Calu3 (cell line): ENCODE measurements at regions not wholly inside any gene's neighbourhood (a gene's known extent, or its start where the extent isn't known, plus 50 kb on each side); places are given as distances from the start of the nearest gene placed in this dataset.

Experiments
- BruUV-seq: library from RNA; stranded (reverse); fragments of 400-500 nt; replicated peaks from 2 replicates; lab custom pipeline; 2021; lab: Mats Ljungman, UMichigan
- CTCF ChIA-PET: fragments of 300-600 bp; sonication (Branson Sonifier 250); formaldehyde crosslinking; loops from one replicate; lab custom pipeline; 2022; ENCODE audit warnings: antibody characterized with exemption; lab: Charles Lee
- DNase-seq: peaks from one replicate; pipeline ENCODE4 v3.0.0; 2022
- H3K27ac Mint-ChIP-seq: one replicate; pipeline ENCODE4 v1.8.0; 2022; ENCODE audit warnings: mixed read lengths; ENCODE audit not compliant: unreplicated experiment
- H3K27me3 Mint-ChIP-seq: one replicate; pipeline ENCODE4 v1.8.0; 2022; ENCODE audit warnings: mixed read lengths; ENCODE audit not compliant: unreplicated experiment
- H3K36me3 Mint-ChIP-seq: one replicate; pipeline ENCODE4 v1.8.0; 2022; ENCODE audit warnings: mild to moderate bottlenecking, moderate library complexity, mixed read lengths; ENCODE audit not compliant: insufficient read depth, unreplicated experiment
- H3K4me1 Mint-ChIP-seq: one replicate; pipeline ENCODE4 v1.8.0; 2022; ENCODE audit warnings: mild to moderate bottlenecking, low read depth, mixed read lengths; ENCODE audit not compliant: unreplicated experiment
- H3K4me3 Mint-ChIP-seq: one replicate; pipeline ENCODE4 v1.8.0; 2022; ENCODE audit warnings: mild to moderate bottlenecking, low read depth, moderate library complexity, mixed read lengths; ENCODE audit not compliant: unreplicated experiment
- H3K9me3 Mint-ChIP-seq: one replicate; pipeline ENCODE4 v1.8.0; 2022; ENCODE audit warnings: low read depth, mixed read lengths; ENCODE audit not compliant: unreplicated experiment
- intact Hi-C: fragments of 100-400 bp; cut with micrococcal nuclease; formaldehyde crosslinking; loops from one replicate; pipeline ENCODE4 v1.10.0; 2022; ENCODE audit not compliant: unreplicated experiment
- TF ChIP-seq, protein P1 (sequence below): fragments of 200-600 bp; IDR thresholded peaks from one replicate; pipeline ENCODE4 v1.8.0; 2022; ENCODE audit warnings: antibody characterized with exemption; ENCODE audit not compliant: unreplicated experiment

GRCh38 chr6:74208239-74208638 is 512.2 kb downstream of the CD109 start:
- TF ChIP-seq, protein P1, sequence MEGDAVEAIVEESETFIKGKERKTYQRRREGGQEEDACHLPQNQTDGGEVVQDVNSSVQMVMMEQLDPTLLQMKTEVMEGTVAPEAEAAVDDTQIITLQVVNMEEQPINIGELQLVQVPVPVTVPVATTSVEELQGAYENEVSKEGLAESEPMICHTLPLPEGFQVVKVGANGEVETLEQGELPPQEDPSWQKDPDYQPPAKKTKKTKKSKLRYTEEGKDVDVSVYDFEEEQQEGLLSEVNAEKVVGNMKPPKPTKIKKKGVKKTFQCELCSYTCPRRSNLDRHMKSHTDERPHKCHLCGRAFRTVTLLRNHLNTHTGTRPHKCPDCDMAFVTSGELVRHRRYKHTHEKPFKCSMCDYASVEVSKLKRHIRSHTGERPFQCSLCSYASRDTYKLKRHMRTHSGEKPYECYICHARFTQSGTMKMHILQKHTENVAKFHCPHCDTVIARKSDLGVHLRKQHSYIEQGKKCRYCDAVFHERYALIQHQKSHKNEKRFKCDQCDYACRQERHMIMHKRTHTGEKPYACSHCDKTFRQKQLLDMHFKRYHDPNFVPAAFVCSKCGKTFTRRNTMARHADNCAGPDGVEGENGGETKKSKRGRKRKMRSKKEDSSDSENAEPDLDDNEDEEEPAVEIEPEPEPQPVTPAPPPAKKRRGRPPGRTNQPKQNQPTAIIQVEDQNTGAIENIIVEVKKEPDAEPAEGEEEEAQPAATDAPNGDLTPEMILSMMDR: no peak
- intact Hi-C loops: no loop called here
- no peak overlapping the region for H3K27ac Mint-ChIP-seq
- no peak for DNase-seq
- CTCF ChIA-PET: interaction anchor here (0.6 to 1.2 kb wide), 2 partner anchors 26 to 55 kb away, joined by 3 read pairs; no protein-coding TSS in a partner anchor
- peaks cover 8% of the 10 kb centered on the region for H3K9me3 Mint-ChIP-seq
- no peak overlapping the region for H3K4me3 Mint-ChIP-seq
- no peaks in the 10 kb centered on the region for H3K4me1 Mint-ChIP-seq
- H3K27me3 Mint-ChIP-seq: no peaks in the 10 kb centered on the region
- no peaks in the 10 kb centered on the region for H3K36me3 Mint-ChIP-seq
- no TSS peak for BruUV-seq

DNA sequence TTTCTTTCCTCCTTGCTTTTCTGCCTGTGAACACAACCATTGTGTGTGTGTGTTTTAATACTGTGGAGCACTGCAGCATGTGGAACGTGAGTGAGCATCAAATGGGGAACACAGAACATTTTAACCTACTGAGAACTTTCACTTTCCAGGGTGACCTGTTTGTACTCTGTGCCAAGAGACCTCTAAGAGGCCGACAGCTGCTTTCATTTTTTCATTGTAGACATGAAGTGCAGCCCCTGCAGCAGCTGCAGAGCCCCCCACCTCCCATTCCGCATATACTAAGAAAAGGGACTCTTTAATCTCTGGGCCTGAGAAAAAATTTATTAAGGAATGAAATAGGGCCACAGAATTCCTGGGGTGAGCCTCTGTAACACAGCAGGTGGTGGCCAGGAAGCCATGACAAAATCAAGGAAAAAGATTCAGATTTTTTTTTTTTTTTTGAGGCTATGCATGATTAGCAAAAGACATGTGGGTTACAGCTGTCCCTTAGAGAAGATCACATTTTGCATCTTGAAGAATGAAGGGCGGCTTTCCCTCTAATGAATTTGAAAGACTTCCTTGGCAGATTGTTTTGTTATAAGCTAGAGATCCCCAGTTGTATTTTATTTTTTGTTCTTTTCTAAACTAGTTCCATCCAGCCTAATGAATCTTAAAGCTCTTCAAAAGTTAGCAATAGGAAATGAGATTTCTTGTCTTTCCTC is 503.4 kb downstream of the CD109 start:
- Mint-ChIP-seq H3K4me3 (no peak overlapping the region), H3K27me3 (no peaks in the 10 kb centered on the region), H3K9me3 (peaks cover 3% of the 10 kb centered on the region), H3K4me1 (no peaks in the 10 kb centered on the region), H3K36me3 (no peaks in the 10 kb centered on the region), H3K27ac (no peak overlapping the region)
- intact Hi-C loops: no loop called here
- no TSS peak for BruUV-seq
- CTCF ChIA-PET: interaction anchor here (0.7 kb wide), 2 partner anchors 28 to 603 kb away, joined by 3 to 4 read pairs; no protein-coding TSS in a partner anchor
- TF ChIP-seq, protein P1: no peak
- no peak for DNase-seq

- CTCF ChIA-PET: no interaction called here
- Mint-ChIP-seq H3K27me3 (no peaks in the 10 kb centered on the region), H3K9me3 (peaks cover 3% of the 10 kb centered on the region), H3K4me3 (no peak overlapping the region), H3K4me1 (no peaks in the 10 kb centered on the region), H3K36me3 (no peaks in the 10 kb centered on the region), H3K27ac (no peak overlapping the region)
- no TSS peak for BruUV-seq
- intact Hi-C loops: no loop called here
- TF ChIP-seq, protein P1: no peak
- no peak for DNase-seq
Measured at GRCh38 chr6:74197310-74197709, 501.3 kb downstream of the CD109 start.

DNA sequence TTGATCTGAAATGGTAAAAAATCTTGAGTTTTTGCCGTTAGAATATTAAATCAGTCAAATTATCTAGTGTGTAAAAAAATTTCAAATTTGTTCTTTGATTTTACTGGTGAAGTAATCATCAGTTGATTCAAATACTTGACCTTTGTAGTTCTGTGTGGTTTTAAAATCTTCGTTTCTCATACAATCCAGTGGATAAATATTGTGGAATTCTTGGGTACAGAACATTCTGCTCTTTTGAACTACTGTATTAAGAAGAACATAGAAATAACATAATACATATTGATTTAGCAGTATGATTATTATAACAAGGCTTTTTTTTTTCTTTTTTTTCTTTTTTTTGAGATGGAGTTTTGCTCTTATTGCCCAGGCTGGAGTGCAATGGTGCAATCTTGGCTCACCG is 491.8 kb downstream of the CD109 start:
- no peak for DNase-seq
- TF ChIP-seq, protein P1: no peak
- Mint-ChIP-seq H3K9me3 (peaks cover 3% of the 10 kb centered on the region), H3K4me1 (no peaks in the 10 kb centered on the region), H3K4me3 (no peak overlapping the region), H3K36me3 (no peaks in the 10 kb centered on the region), H3K27me3 (no peaks in the 10 kb centered on the region), H3K27ac (no peak overlapping the region)
- CTCF ChIA-PET: no interaction called here
- BruUV-seq: no TSS peak
- intact Hi-C loops: no loop called here
